NCI-H2029 treated with DMSO at 0.1 percent for 48 hours (cell line): ENCODE measurements at regions not wholly inside any gene's neighbourhood (a gene's known extent, or its start where the extent isn't known, plus 50 kb on each side); places are given as distances from the start of the nearest gene placed in this dataset.
A peak's percentile ranks its signal among the peaks of the same experiment; 100 is the strongest.

Experiments used
- DNase-seq: peaks from one replicate; lab custom pipeline; 2025; lab: John Stamatoyannopoulos, UW

DNA sequence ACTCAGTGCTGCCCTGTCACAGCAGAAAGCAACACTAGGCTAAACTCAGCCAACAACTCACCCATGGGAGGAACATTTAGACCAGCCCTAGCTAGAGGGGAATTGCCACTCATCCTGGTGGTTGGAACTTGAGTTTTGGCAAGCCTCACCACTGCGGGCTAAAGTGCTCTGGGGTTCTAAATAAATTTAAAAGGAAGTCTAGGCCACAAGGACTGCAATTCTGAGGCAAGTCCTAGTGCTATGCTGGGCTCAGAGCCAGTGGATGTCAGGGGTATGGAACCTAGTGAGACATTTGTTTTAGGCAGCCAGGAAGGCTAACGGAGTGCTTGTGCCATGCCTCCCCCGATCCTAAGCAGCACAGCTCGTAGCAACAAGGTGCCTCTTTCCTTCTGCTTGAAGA, 78.0 kb downstream of the RGS13 start:
- DNase-seq, result no peak

- no peak for DNase-seq
These were observed 84.2 kb upstream of the RGS2 start for GRCh38 chr1:192724670-192725069.

GRCh38 chr1:192726820-192727504, 81.9 kb upstream of the RGS2 start:
- no peak for DNase-seq

DNA sequence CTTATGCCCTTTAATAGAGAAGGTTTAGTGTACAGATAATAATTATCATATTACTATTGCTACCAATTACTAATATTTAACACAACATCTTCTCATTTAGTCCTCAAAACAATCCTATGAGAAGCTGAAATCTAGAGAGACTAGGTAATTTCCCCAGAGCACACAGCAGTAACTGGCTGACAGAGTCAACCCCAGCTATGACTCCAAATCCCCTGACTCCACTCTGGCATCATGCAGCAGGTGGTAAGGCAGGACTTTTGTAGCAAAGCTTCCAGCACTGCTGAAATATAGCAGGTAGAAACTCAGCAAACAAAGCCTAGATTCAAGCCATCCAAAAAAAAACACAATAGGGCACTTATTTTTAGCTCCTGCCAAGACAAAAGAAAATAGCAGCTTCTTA, 79.3 kb upstream of the RGS2 start:
- no peak for DNase-seq

DNA sequence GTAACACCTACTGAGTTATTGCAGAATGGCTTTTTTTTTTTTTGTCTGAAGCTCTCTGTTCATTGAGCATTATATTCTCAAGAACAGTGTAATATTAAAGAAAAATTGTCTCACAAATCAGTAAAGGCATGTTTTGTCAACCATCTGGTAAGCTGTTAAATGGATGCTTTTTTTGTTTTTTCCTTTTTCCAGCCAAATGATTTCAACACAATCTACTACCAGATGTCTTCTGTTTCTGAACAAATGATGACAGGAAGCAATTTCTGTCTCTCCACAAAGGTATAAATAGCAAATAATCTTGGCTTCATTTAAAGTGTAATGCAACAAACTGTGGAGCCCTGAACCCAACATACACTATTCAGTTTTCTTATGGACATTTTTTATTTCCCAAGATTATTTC, 78.6 kb upstream of the RGS2 start:
- DNase-seq, result no peak

GRCh38 chr1:192732787-192733186, 76.1 kb upstream of the RGS2 start:
- no peak for DNase-seq

- DNase-seq, result no peak
These were observed 73.4 kb upstream of the RGS2 start for GRCh38 chr1:192735298-192735915.

GRCh38 chr1:192737306-192737705, 71.5 kb upstream of the RGS2 start:
- no peak for DNase-seq

DNA sequence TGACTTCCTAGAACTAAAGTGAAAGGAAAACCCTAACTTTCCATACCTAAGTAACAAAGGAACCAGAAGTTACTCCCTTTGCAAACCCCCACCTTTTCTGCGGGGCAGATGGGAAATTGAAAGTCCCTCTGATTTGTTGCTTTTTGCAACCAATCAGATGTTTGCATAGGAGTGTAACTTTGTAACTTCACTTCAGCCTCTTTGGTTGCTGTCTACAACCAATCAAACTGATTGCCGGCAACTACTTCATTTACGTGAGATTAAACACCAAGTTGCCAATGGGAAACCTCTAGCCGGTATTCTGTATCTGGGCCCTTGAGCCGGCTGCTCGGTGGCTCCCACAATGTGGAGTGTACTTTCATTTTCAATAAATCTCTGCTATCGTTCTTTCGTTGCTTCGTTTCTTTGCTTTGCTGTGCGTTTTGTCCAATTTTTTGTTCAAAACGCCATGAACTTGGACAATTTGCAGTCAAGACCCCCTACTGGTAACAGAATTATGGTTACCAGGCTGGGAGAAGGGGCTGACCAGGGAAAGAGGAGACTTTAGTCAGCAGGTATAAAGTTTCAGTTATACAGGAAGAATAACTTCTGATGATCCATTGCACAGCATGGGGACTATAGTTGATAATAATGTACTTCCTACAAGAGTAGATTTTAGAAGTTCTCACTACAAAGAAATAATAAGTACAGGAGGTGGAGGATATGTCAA, 69.2 kb upstream of the RGS2 start:
- DNase-seq, result no peak

- no peak for DNase-seq
These were observed 68.6 kb upstream of the RGS2 start for GRCh38 chr1:192740214-192740613.

DNA sequence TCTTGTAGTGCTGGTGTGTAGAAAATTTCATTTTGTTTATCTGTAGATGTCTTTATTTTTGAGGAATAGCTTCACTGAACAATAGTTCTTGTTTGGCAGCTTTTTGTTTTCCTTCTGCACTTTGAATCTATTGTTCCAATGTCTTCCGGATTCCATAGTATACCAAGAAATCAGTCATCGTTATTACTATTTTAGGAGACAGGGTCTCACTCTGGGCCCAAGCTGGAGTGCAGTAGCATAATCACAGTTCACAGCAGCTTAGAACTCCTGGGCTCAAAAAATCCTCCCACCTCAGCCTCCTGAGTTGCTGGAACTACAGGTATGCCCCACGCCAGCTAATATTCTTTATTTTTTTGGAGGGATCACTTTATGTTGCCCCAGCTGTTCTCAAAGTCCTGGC, 67.7 kb upstream of the RGS2 start:
- no peak for DNase-seq

GRCh38 chr1:192747301-192747700, 61.5 kb upstream of the RGS2 start:
- no peak for DNase-seq

GRCh38 chr1:192747943-192748342, 60.9 kb upstream of the RGS2 start:
- DNase-seq, result no peak

GRCh38 chr1:192749349-192749748, 59.5 kb upstream of the RGS2 start:
- peak; percentile 41 for DNase-seq

DNA sequence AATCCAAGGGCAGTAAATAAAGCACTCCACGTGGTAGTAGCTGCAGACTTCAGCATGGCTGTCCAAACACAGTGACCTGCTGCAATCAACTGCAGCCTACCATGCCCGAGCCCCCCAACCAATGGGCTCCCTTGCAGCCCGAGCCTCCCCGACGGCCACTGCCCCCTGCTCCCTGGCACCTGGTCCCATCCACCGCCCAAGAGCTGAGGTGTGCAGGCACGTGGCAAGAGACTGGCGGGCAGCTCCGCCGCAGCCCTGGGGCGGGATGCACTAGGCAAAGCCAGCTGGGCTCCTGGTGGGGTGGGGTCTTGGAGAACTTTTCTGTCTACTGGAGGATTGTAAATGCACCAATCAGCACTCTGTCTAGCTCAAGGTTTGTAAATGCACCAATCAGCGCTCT, 57.6 kb upstream of the RGS2 start:
- DNase-seq, result no peak

- no peak for DNase-seq
These were observed 52.5 kb upstream of the RGS2 start for GRCh38 chr1:192756314-192756713.

GRCh38 chr1:192756847-192757246, 52.0 kb upstream of the RGS2 start:
- no peak for DNase-seq

DNA sequence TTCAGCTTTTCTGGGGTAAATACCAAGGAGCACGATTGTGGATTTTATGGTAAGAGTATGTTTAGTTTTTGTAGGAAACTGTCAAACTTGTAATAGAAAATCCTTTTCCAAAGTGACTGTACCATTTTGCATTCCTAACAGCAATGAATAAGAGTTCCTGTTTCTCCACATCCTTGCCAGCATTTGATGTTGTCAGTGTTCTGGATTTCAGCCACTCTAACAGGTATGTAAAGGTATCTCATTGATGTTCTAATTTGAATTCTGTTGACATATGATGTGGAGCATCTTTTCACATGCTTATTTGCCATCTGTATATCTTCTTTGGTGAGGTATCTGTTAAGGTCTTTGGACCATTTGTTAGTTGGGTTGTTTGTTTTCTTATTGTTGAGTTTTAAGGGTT, 50.3 kb upstream of the RGS2 start:
- no peak for DNase-seq
